HG02840 (cell line): ENCODE measurements at regions not wholly inside any gene's neighbourhood (a gene's known extent, or its start where the extent isn't known, plus 50 kb on each side); places are given as distances from the start of the nearest gene placed in this dataset.
"Not testable (repeated sequence)": the region's sequence is repeated elsewhere in the genome, so short reads cannot be mapped to it uniquely, and the experiment has no call there.

Experiments
- ATAC-seq: cut with Tn5 transposase; IDR thresholded peaks from one replicate; pipeline ENCODE4 v1.9.1; 2021; ENCODE audit warnings: mild to moderate bottlenecking, moderate library complexity, moderate number of reproducible peaks; ENCODE audit not compliant: unreplicated experiment, low FRiP score

DNA sequence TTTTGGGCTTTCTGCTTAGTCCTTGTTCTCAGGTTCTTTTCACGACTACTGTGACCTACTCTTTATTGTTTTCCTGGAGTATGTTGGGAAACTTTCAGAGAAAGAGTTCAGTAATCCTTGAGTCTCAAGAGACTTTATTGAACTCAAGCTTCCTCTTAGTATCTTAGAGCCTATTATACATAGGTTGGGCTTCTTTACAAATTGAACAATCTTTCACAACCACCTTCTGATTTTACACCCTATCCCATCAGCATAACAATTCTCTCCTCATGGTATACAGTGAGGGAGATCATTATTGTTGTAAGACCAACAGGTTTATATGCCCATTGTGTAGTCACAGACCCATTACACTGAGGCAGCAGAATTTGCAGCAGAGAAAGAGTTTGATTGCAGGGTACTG lies 193.2 kb upstream of the IGF1 start:
- no peak for ATAC-seq

GRCh38 chr12:102672212-102672611 lies 191.8 kb upstream of the IGF1 start:
- ATAC-seq, result not testable (repeated sequence)

GRCh38 chr12:102669056-102669455 lies 188.7 kb upstream of the IGF1 start:
- ATAC-seq, result no peak

GRCh38 chr12:102666176-102666575 lies 185.8 kb upstream of the IGF1 start:
- not testable (repeated sequence) for ATAC-seq

DNA sequence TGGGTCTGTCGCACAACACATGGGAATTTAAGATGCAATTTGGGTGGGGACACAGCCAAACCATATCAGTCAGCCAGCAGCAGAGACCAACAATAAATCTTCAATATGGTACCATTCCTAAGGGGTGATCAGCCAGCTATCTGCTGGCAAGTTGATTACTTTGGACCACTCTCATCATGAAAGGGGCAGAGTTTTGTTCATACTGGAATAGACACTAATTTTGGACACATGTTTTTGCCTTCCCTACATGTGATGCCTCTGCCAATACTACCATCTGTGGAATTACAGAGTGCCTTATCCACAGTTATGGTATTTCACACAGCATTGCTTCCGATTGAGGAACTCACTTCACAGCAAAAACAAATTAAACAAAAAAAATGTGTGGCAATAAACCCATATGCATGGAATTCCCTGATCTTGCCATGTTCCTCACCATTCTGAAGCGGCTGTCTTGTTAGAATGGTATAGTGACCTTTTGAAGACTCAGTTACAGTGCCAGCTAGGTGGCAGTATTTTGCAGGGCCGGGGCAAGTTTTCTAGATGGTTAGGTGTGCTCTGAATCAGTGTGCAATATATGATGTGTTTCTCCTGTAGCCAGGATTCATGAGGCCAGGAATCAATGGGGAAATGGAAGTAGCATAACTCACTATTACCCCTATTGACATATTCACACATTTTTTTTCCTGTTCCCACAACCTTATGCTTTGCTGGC lies 179.0 kb upstream of the IGF1 start:
- ATAC-seq, result no peak

GRCh38 chr12:102653406-102653805 lies 173.0 kb upstream of the IGF1 start:
- ATAC-seq, result no peak

DNA sequence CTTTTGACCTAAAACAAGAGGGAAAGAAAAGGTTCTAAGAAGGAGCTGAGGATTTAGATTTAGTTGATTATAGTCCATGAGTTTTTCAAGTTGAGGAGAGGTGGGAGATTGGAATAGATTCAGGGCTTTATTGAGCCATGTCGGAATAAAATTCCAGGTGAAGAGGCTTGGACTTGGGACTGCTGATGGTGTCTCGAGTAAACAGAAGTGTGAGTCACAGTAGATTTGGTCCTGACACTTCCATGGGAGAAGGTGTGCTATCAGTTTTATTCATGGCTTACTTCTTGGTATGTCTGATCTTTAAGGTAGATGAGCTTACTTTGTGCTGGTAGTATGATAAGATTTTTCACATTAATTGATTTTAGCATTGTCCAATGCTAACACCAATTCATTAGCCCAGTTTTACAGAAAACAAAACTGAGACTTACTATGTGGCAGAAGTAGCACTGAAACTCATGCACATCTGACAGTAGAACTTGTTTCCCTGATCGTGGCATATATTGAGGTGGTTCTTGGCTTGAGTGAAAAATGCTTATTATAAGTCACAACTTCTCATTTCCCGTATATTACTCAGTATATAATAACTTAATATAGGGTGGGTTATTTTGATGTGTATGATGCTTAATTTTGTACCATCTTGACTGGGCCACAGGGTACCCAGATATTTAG lies 172.4 kb upstream of the IGF1 start:
- ATAC-seq, result no peak

- ATAC-seq, result no peak
Measured at GRCh38 chr12:102645968-102646367, 165.6 kb upstream of the IGF1 start.

DNA sequence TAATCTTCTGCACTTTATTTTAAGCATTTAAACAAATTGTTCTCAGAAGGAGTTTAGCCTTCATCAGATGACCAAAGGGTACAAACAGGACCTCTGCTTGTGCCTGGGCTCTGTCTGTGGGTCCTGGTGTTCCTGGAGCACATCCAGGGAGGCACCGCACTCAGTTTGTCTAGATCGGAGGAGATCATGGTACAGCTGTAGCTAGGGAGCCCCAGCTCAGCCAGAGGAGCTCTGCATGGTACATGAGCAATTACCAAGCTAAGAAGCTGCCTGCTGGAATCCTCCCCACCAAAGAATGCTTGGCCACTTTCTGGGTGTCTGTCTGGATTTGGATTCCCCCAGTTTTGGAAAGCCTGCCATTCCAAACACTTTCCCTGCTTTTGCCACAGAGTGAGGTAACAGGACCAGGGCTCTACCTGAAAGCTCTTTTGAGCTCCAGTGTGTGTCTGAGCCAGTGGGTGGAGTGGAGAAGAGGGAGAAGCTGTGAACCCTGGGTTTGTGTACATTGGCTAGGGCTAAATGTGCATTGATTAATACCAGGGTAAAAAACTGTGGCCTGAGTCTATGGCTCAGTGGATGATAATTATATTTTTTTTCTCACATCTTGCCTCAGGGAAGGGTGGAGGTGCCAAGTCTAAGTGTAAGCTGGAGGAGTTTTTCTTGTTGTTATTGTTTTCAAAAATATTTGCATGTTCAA lies 163.7 kb upstream of the IGF1 start:
- no peak for ATAC-seq

GRCh38 chr12:102642199-102642598 lies 161.8 kb upstream of the IGF1 start:
- no peak for ATAC-seq

- not testable (repeated sequence) for ATAC-seq
Measured at GRCh38 chr12:102640658-102641057, 160.3 kb upstream of the IGF1 start.

DNA sequence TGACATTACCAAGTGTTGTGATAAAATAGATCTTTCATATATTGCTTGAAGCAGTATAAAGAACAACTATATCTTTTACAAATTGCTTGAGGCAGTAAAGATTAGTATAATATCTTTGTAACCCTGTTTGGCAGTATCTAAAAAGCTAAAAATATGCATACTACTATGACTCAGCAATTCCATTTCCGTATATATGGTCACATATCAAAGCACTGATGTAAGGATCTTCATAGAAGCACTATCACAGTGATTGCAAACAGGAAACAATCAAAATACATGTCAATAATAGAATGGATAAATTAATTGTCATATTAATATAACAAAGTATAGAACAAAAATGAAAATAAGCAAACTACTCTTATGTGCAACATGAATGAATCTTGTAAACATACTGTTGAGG lies 158.4 kb upstream of the IGF1 start:
- ATAC-seq, result no peak

- ATAC-seq, result no peak
Measured at GRCh38 chr12:102633981-102634605, 153.7 kb upstream of the IGF1 start.

DNA sequence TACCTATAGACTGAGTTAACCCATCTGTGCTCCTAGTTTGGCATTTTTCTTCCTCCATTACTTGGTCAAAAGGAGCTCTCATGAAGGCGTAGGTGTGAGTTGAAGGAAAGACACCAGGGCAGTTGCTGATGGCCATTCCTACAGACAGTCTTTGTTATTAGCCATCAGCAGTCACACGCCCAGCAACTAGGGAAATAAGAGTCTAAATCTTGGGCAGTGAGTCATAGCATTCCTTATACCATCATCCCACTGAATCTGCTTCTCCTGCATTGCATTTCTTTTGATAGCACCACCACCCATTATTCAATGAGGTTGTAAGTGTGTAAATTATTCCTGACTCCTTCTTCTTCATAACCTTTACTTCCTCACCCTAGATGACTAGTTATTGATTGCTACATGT lies 150.9 kb upstream of the IGF1 start:
- no peak for ATAC-seq

DNA sequence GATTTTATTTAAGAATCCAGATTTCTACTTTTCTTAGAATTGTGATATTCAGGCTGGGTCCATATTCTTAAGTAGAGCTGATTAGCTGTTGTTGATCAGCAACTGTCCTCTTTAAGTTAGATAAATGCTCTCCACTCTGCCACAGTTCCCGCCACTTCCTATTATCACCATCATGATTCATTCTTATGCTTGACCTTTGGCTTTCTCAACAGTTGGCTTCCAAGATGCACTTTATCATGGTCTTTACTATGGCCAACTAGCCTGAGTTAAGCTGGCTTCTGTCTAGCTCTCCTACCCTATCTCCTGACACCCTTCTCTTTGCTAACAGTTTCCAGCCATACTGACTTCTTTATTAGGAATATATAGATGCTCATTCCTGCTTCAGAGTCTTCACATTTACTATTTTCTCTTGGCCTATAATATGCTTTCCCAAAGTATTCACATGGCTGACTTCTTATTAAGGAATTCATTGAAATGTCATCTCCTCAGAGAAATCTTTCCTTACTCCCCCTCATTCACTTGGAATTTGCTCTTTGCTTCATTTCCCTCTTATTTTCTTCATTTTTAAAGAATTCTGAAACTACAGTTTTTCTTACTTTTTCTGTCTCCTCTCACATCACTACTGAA lies 149.0 kb upstream of the IGF1 start:
- no peak for ATAC-seq

DNA sequence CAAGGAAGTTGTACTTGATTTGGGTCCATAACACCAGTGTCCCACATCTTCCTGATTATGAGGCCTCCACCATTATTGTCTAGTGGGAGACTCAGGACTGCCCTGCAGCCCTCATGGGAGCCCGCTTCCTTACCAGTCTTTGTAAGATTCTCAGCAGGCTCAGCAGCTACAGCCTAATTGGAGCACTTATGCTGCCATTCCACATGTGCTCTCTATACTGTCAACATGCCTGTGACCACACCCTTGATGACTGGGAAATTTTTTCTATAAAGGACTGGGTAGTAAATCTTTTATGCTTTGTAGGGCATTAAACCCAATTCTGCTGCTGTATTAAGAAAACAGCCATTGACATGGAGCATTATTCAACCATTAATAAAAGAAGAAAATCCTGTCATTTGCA lies 145.5 kb upstream of the IGF1 start:
- ATAC-seq, result no peak

- ATAC-seq, result no peak
Measured at GRCh38 chr12:102622618-102623017, 142.3 kb upstream of the IGF1 start.

DNA sequence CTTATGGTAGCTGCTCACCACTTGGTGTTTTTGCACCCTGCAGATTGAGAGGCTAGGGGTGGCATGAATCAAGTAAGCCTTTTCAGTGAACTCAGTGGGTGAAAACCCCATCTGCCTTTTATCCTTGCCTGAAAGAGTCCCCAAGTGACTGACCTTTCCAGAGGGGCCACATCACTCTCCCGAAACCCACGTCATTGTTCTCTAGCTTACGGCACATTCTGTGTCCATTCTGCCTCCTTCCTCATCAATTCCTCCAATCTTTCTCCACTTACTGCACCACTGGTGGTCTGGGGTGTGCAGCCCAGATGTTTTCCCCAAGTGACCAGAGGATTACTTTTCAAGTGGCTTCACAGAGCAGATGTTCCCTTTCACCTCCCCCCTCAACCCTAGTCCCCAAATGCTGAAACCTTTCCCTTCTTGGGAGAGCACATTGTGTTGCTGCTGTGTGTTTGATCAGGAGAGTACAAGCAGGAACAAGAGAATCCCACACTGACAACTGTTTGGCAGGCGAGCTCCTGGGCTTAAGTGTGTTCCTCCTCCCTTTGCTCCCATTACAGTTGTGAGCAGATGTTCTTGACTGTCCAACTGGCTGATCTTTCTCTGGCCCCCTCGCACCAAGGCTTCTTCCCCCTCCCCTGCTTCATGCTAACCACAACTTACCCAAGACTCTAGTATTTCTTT lies 138.0 kb upstream of the IGF1 start:
- no peak for ATAC-seq

GRCh38 chr12:102616692-102617091 lies 136.3 kb upstream of the IGF1 start:
- no peak for ATAC-seq

GRCh38 chr12:102611995-102612394 lies 131.6 kb upstream of the IGF1 start:
- no peak for ATAC-seq
